Astrocyte (in vitro differentiated cells and primary cell): ENCODE measurements at regions not wholly inside any gene's neighbourhood (a gene's known extent, or its start where the extent isn't known, plus 50 kb on each side); places are given as distances from the start of the nearest gene placed in this dataset.

ENCODE experiments used
- DNase-seq: peaks from one replicate; pipeline ENCODE4 v3.0.0-alpha.2; 2010; ENCODE audit warnings: low read depth
- FAIRE-seq: peaks from 2 replicates; lab custom pipeline; 2011; peaks lifted over from hg19 to GRCh38; lab: Jason Lieb, UNC
- H2AFZ ChIP-seq: 2 replicates; pipeline ENCODE4 v1.6.0; 2012; ENCODE audit warnings: low read depth, low read length, inconsistent platforms
- H3K27ac ChIP-seq: 2 replicates; pipeline ENCODE4 v1.5.1; 2011; ENCODE audit warnings: low read depth, low read length, inconsistent platforms
- H3K27me3 ChIP-seq: 2 replicates; pipeline ENCODE4 v1.6.0; 2011; ENCODE audit warnings: low read length, inconsistent platforms; ENCODE audit not compliant: insufficient read depth
- H3K36me3 ChIP-seq: 2 replicates; pipeline ENCODE4 v1.5.1; 2011; ENCODE audit warnings: low read length, inconsistent platforms; ENCODE audit not compliant: insufficient read depth
- H3K4me1 ChIP-seq: 2 replicates; pipeline ENCODE4 v1.5.1; 2011; ENCODE audit warnings: low read length, inconsistent platforms; ENCODE audit not compliant: insufficient read depth
- H3K4me2 ChIP-seq: 2 replicates; pipeline ENCODE4 v1.6.0; 2012; ENCODE audit warnings: low read length, inconsistent platforms
- H3K4me3 ChIP-seq: 2 replicates; pipeline ENCODE4 v1.5.1; 2011; ENCODE audit warnings: low read depth, mild to moderate bottlenecking, low read length, inconsistent platforms; ENCODE audit not compliant: insufficient read depth
- H3K79me2 ChIP-seq: 2 replicates; pipeline ENCODE4 v1.6.0; 2012; ENCODE audit warnings: mild to moderate bottlenecking, low read length, inconsistent platforms; ENCODE audit not compliant: insufficient read depth
- H3K9ac ChIP-seq: 2 replicates; pipeline ENCODE4 v1.6.0; 2012; ENCODE audit warnings: mild to moderate bottlenecking, low read length, inconsistent platforms
- H3K9me3 ChIP-seq: 2 replicates; pipeline ENCODE4 v1.5.1; 2012; ENCODE audit warnings: low read depth, mild to moderate bottlenecking, low read length, inconsistent platforms; ENCODE audit not compliant: insufficient read depth
- H4K20me1 ChIP-seq: 2 replicates; pipeline ENCODE4 v1.6.0; 2012; ENCODE audit warnings: low read length, inconsistent platforms; ENCODE audit not compliant: insufficient read depth
- H3K27ac Mint-ChIP-seq: one replicate; pipeline ENCODE4 v1.8.0; 2021; ENCODE audit warnings: mild to moderate bottlenecking, mixed read lengths; ENCODE audit not compliant: unreplicated experiment
- H3K27me3 Mint-ChIP-seq: one replicate; pipeline ENCODE4 v1.8.0; 2021; ENCODE audit warnings: low read depth, mixed read lengths; ENCODE audit not compliant: unreplicated experiment
- H3K36me3 Mint-ChIP-seq: one replicate; pipeline ENCODE4 v1.8.0; 2021; ENCODE audit warnings: low read depth, mixed read lengths; ENCODE audit not compliant: unreplicated experiment
- H3K4me1 Mint-ChIP-seq: one replicate; pipeline ENCODE4 v1.8.0; 2021; ENCODE audit warnings: low read depth, mixed read lengths; ENCODE audit not compliant: unreplicated experiment
- H3K4me3 Mint-ChIP-seq: one replicate; pipeline ENCODE4 v1.8.0; 2021; ENCODE audit warnings: mild to moderate bottlenecking, moderate library complexity, mixed read lengths; ENCODE audit not compliant: unreplicated experiment
- H3K9me3 Mint-ChIP-seq: one replicate; pipeline ENCODE4 v1.8.0; 2021; ENCODE audit warnings: mild to moderate bottlenecking, mixed read lengths; ENCODE audit not compliant: unreplicated experiment
- CTCF ChIP-seq: IDR thresholded peaks from 2 replicates; pipeline ENCODE4 v1.5.1; 2011; ENCODE audit warnings: low read depth, mild to moderate bottlenecking, inconsistent platforms, low read length, moderate library complexity; ENCODE audit not compliant: insufficient read depth
- EZH2 ChIP-seq: IDR thresholded peaks from 2 replicates; pipeline ENCODE4 v1.6.1; 2012; ENCODE audit warnings: mild to moderate bottlenecking, low read length, inconsistent platforms; ENCODE audit not compliant: insufficient read depth

- H2AFZ ChIP-seq: no peak overlapping the region
- TF ChIP-seq CTCF (no peak), EZH2 (no peak)
These were observed 473.8 kb downstream of the TAFA4 start for GRCh38 chr3:68458581-68458980.

GRCh38 chr3:68448510-68449383 lies 483.6 kb downstream of the TAFA4 start:
- no peaks in the 10 kb centered on the region for H3K9me3 Mint-ChIP-seq
- FAIRE-seq (no peak), DNase-seq (no peak)
- H3K4me1 Mint-ChIP-seq: peaks cover 2% of the 10 kb centered on the region
- no peaks in the 10 kb centered on the region for H3K27me3 Mint-ChIP-seq
- no peaks in the 10 kb centered on the region for H3K36me3 Mint-ChIP-seq
- no peaks in the 10 kb centered on the region for H3K4me1 ChIP-seq
- H3K27me3 ChIP-seq: no peaks in the 10 kb centered on the region
- H3K27ac ChIP-seq: no peak overlapping the region
- H2AFZ ChIP-seq: no peak overlapping the region
- H3K9ac ChIP-seq: no peak overlapping the region
- no peaks in the 10 kb centered on the region for H3K36me3 ChIP-seq
- H3K27ac Mint-ChIP-seq: no peak overlapping the region
- H3K79me2 ChIP-seq: no peaks in the 10 kb centered on the region
- H3K4me3 Mint-ChIP-seq: no peak overlapping the region
- peaks cover 6% of the 10 kb centered on the region for H3K9me3 ChIP-seq
- no peaks in the 10 kb centered on the region for H4K20me1 ChIP-seq
- H3K4me2 ChIP-seq: no peak overlapping the region
- no peak overlapping the region for H3K4me3 ChIP-seq
- TF ChIP-seq EZH2: no peak
- TF ChIP-seq CTCF: no peak

More at GRCh38 chr3:68458581-68458980, 473.8 kb downstream of the TAFA4 start:
- peaks cover 5% of the 10 kb centered on the region for H3K9me3 Mint-ChIP-seq
- no peaks in the 10 kb centered on the region for H4K20me1 ChIP-seq
- H3K4me1 ChIP-seq: no peaks in the 10 kb centered on the region
- no peaks in the 10 kb centered on the region for H3K9me3 ChIP-seq
- no peak for FAIRE-seq
- H3K36me3 Mint-ChIP-seq: peaks cover 2% of the 10 kb centered on the region
- H3K4me2 ChIP-seq: no peak overlapping the region
- H3K27me3 ChIP-seq: no peaks in the 10 kb centered on the region
- no peaks in the 10 kb centered on the region for H3K27me3 Mint-ChIP-seq
- H3K9ac ChIP-seq: no peak overlapping the region
- H3K27ac ChIP-seq: no peak overlapping the region
- no peaks in the 10 kb centered on the region for H3K36me3 ChIP-seq
- no peak overlapping the region for H3K4me3 ChIP-seq
- H3K27ac Mint-ChIP-seq: peak overlapping the region; percentile 5
- peaks cover 14% of the 10 kb centered on the region for H3K4me1 Mint-ChIP-seq
- H3K79me2 ChIP-seq: no peaks in the 10 kb centered on the region
- DNase-seq: no peak
- no peak overlapping the region for H3K4me3 Mint-ChIP-seq

GRCh38 chr3:68447885-68448284 lies 484.5 kb downstream of the TAFA4 start:
- Histone ChIP-seq H3K4me3 (no peak overlapping the region), H3K27ac (no peak overlapping the region), H3K27me3 (no peaks in the 10 kb centered on the region), H3K4me1 (no peaks in the 10 kb centered on the region), H2AFZ (no peak overlapping the region), H3K4me2 (no peak overlapping the region), H3K79me2 (no peaks in the 10 kb centered on the region), H4K20me1 (no peaks in the 10 kb centered on the region), H3K36me3 (no peaks in the 10 kb centered on the region), H3K9ac (no peak overlapping the region), H3K9me3 (peaks cover 6% of the 10 kb centered on the region)
- Mint-ChIP-seq H3K27me3 (no peaks in the 10 kb centered on the region), H3K36me3 (no peaks in the 10 kb centered on the region), H3K9me3 (no peaks in the 10 kb centered on the region), H3K4me1 (peaks cover 2% of the 10 kb centered on the region), H3K27ac (no peak overlapping the region), H3K4me3 (no peak overlapping the region)
- DNase-seq (no peak), FAIRE-seq (no peak)
- TF ChIP-seq EZH2 (no peak), CTCF (no peak)
